ENCODE measurements at regions not wholly inside any gene's neighbourhood (a gene's known extent, or its start where the extent isn't known, plus 50 kb on each side); places are given as distances from the start of the nearest gene placed in this dataset.

- H3K27me3 ChIP-seq (ENCODE audit: insufficient read depth, low read length) = no peaks in the 10 kb centered on the region
- H3K79me2 ChIP-seq (ENCODE audit: insufficient read depth, low read length) = no peaks in the 10 kb centered on the region
- H3K9me3 ChIP-seq (ENCODE audit: low read depth, low read length) = no peaks in the 10 kb centered on the region
- DNase-seq (ENCODE audit: insufficient read length, low spot score, missing footprints) = peak; percentile 91
- peak overlapping the region; percentile 88 for H3K27ac ChIP-seq (ENCODE audit: low read depth, low read length)
- H3K4me3 ChIP-seq (ENCODE audit: insufficient read depth, low read length) = no peak overlapping the region
- H3K4me2 ChIP-seq (ENCODE audit: insufficient read depth, low read length) = peak overlapping the region; percentile 46
- H3K4me1 ChIP-seq (ENCODE audit: insufficient read depth, low read length) = peaks cover 34% of the 10 kb centered on the region
- H3K36me3 ChIP-seq (ENCODE audit: insufficient read depth, low read length) = no peaks in the 10 kb centered on the region
- TF ChIP-seq CTCF (IDR thresholded peaks at IDR 0.05; ENCODE audit: extremely low read depth, low read depth, low read length) = no peak
- peak overlapping the region; percentile 67 for H2AFZ ChIP-seq (ENCODE audit: low read length)
- no peaks in the 10 kb centered on the region for H4K20me1 ChIP-seq (ENCODE audit: insufficient read depth, low read length)
These were observed 118.8 kb downstream of the SMIM20 start for GRCh38 chr4:26032630-26033317.

- no peaks in the 10 kb centered on the region for H3K36me3 ChIP-seq (ENCODE audit: insufficient read depth, low read length)
- no peaks in the 10 kb centered on the region for H3K9me3 ChIP-seq (ENCODE audit: low read depth, low read length)
- H3K27ac ChIP-seq (ENCODE audit: low read depth, low read length) = peak overlapping the region; percentile 88
- peaks cover 34% of the 10 kb centered on the region for H3K4me1 ChIP-seq (ENCODE audit: insufficient read depth, low read length)
- no peaks in the 10 kb centered on the region for H4K20me1 ChIP-seq (ENCODE audit: insufficient read depth, low read length)
- H3K79me2 ChIP-seq (ENCODE audit: insufficient read depth, low read length) = no peaks in the 10 kb centered on the region
- no peak overlapping the region for H3K4me3 ChIP-seq (ENCODE audit: insufficient read depth, low read length)
- no peak overlapping the region for H3K4me2 ChIP-seq (ENCODE audit: insufficient read depth, low read length)
- DNase-seq (ENCODE audit: insufficient read length, low spot score, missing footprints) = no peak
- H2AFZ ChIP-seq (ENCODE audit: low read length) = no peak overlapping the region
- no peak for TF ChIP-seq CTCF (IDR thresholded peaks at IDR 0.05; ENCODE audit: extremely low read depth, low read depth, low read length)
- H3K27me3 ChIP-seq (ENCODE audit: insufficient read depth, low read length) = no peaks in the 10 kb centered on the region
These were observed 119.4 kb downstream of the SMIM20 start for GRCh38 chr4:26033389-26033788.

GRCh38 chr4:26034849-26035248 is 120.8 kb downstream of the SMIM20 start:
- H3K79me2 ChIP-seq (ENCODE audit: insufficient read depth, low read length) = no peaks in the 10 kb centered on the region
- H3K27me3 ChIP-seq (ENCODE audit: insufficient read depth, low read length) = no peaks in the 10 kb centered on the region
- no peak for DNase-seq (ENCODE audit: insufficient read length, low spot score, missing footprints)
- H3K4me2 ChIP-seq (ENCODE audit: insufficient read depth, low read length) = no peak overlapping the region
- H4K20me1 ChIP-seq (ENCODE audit: insufficient read depth, low read length) = no peaks in the 10 kb centered on the region
- H3K27ac ChIP-seq (ENCODE audit: low read depth, low read length) = no peak overlapping the region
- no peak overlapping the region for H3K4me3 ChIP-seq (ENCODE audit: insufficient read depth, low read length)
- H3K9me3 ChIP-seq (ENCODE audit: low read depth, low read length) = no peaks in the 10 kb centered on the region
- no peaks in the 10 kb centered on the region for H3K36me3 ChIP-seq (ENCODE audit: insufficient read depth, low read length)
- no peak overlapping the region for H2AFZ ChIP-seq (ENCODE audit: low read length)
- peaks cover 34% of the 10 kb centered on the region for H3K4me1 ChIP-seq (ENCODE audit: insufficient read depth, low read length)
- TF ChIP-seq CTCF (IDR thresholded peaks at IDR 0.05; ENCODE audit: extremely low read depth, low read depth, low read length) = no peak

GRCh38 chr4:26035921-26036320 is 121.9 kb downstream of the SMIM20 start:
- Histone ChIP-seq H3K27me3 (ENCODE audit: insufficient read depth, low read length) (no peaks in the 10 kb centered on the region), H3K9me3 (ENCODE audit: low read depth, low read length) (no peaks in the 10 kb centered on the region), H3K4me2 (ENCODE audit: insufficient read depth, low read length) (no peak overlapping the region), H3K27ac (ENCODE audit: low read depth, low read length) (no peak overlapping the region), H3K4me1 (ENCODE audit: insufficient read depth, low read length) (peaks cover 28% of the 10 kb centered on the region), H3K4me3 (ENCODE audit: insufficient read depth, low read length) (no peak overlapping the region), H3K79me2 (ENCODE audit: insufficient read depth, low read length) (no peaks in the 10 kb centered on the region), H3K36me3 (ENCODE audit: insufficient read depth, low read length) (no peaks in the 10 kb centered on the region), H2AFZ (ENCODE audit: low read length) (peak overlapping the region; percentile 36), H4K20me1 (ENCODE audit: insufficient read depth, low read length) (no peaks in the 10 kb centered on the region)
- DNase-seq (ENCODE audit: insufficient read length, low spot score, missing footprints) = no peak
- no peak for TF ChIP-seq CTCF (IDR thresholded peaks at IDR 0.05; ENCODE audit: extremely low read depth, low read depth, low read length)
